ENCODE measurements at regions not wholly inside any gene's neighbourhood (a gene's known extent, or its start where the extent isn't known, plus 50 kb on each side); places are given as distances from the start of the nearest gene placed in this dataset.

GRCh38 chr6:141167945-141168344, 964.8 kb upstream of the GJE1 start:
- TF ChIP-seq CTCF (IDR thresholded peaks at IDR 0.05) (no peak), POLR2A (IDR thresholded peaks at IDR 0.05) (no peak)

Data from Peyer's patch (tissue), 4 donors.